ENCODE measurements at regions not wholly inside any gene's neighbourhood (a gene's known extent, or its start where the extent isn't known, plus 50 kb on each side); places are given as distances from the start of the nearest gene placed in this dataset.

DNA sequence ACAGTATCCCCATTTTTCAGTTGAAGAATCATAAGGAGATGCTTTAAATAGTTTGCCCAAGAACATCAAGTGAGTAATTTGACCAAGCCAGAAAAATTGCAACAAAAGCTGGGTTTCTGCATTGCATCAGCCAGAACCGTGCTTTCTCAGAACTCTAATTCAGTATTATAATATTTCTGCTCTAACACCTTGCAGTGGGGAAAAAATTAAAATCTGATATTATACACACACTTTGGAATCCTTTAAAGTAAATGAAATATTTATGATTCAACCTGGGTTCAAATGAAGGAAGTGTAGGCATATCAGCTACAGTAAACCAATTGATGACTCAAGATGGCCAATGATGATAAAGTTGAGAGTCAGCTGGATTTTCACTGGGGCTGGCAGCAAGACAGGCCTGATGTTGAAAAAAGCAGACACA lies 387.6 kb upstream of the ZFP42 start:
- WGBS (ENCODE audit: extremely low coverage, insufficient read length, low lambda C conversion rate): no CpG with 5 or more reads among the region's 1 CpG
- Histone ChIP-seq H3K4me1 (ENCODE audit: insufficient read depth, low read length) (no peaks in the 10 kb centered on the region; the same call in 1 of the 2 replicates), H2AK5ac (ENCODE audit: insufficient read length, low read length) (no peak overlapping the region), H3K14ac (ENCODE audit: insufficient read depth, low read length) (no peak overlapping the region), H2AFZ (ENCODE audit: low read length) (no peak overlapping the region), H3T11ph (ENCODE audit: low read length) (no peak overlapping the region), H4K5ac (ENCODE audit: insufficient read length, low read depth, low read length) (no peak overlapping the region), H4K8ac (replicated peaks; ENCODE audit: insufficient read length, low read depth, low read length) (no peak overlapping the region), H2BK15ac (ENCODE audit: low read depth, low read length) (no peak overlapping the region), H3K27me3 (ENCODE audit: insufficient read depth, low read length) (no peaks in the 10 kb centered on the region), H3K9ac (ENCODE audit: extremely low read depth, insufficient read length, low read length) (no peak overlapping the region), H2BK12ac (ENCODE audit: insufficient read length, low read depth, low read length) (no peak overlapping the region), H3K27ac (ENCODE audit: insufficient read length, low read depth, low read length) (no peak overlapping the region), H3K23ac (ENCODE audit: insufficient read length, low read depth, low read length) (no peak overlapping the region), H3K9me3 (ENCODE audit: control insufficient read depth, low read depth, low read length) (no peaks in the 10 kb centered on the region), H4K20me1 (ENCODE audit: control insufficient read depth, insufficient read depth, insufficient read length) (no peaks in the 10 kb centered on the region), H2BK120ac (ENCODE audit: low read depth, low read length, poor library complexity, severe bottlenecking) (no peak overlapping the region), H2BK20ac (ENCODE audit: low read depth, low read length, poor library complexity, severe bottlenecking) (no peak overlapping the region), H2BK5ac (ENCODE audit: insufficient read length, low read length) (no peak overlapping the region), H3K56ac (ENCODE audit: insufficient read length, low read depth, low read length) (no peak overlapping the region), H4K91ac (ENCODE audit: insufficient read length, low read depth, low read length) (no peak overlapping the region), H3K79me2 (ENCODE audit: insufficient read depth, low read length) (no peaks in the 10 kb centered on the region), H3K23me2 (ENCODE audit: insufficient read length, low read depth, low read length, poor library complexity, severe bottlenecking) (no peaks in the 10 kb centered on the region), H3K4ac (ENCODE audit: low read depth, low read length) (no peak overlapping the region), H3K18ac (ENCODE audit: insufficient read length, low read depth, low read length) (no peak overlapping the region), H3K4me2 (ENCODE audit: insufficient read depth, insufficient read length, low read length) (no peak overlapping the region), H3K79me1 (ENCODE audit: insufficient read depth, low read depth, low read length, poor library complexity, severe bottlenecking) (no peaks in the 10 kb centered on the region)
- Mint-ChIP-seq H3K4me1 (peaks cover 9 to 20% of the 10 kb centered on the region in 2 experiments), H3K27ac (no peak overlapping the region; a peak in 1 of 7 replicates), H3K27me3 (ENCODE audit: low read depth) (no peaks in the 10 kb centered on the region; the same call in 1 of the 2 replicates), H3K9me3 (peaks cover 0 to 4% of the 10 kb centered on the region in 2 experiments; a peak in 3 of 5 replicates), H3K36me3 (ENCODE audit: insufficient read depth in 1 of 3, low read depth in 3 of 3) (no peaks in the 10 kb centered on the region), H3K4me3 (no peak overlapping the region)
- DNase-seq: no peak
- TF ChIP-seq, protein P1, sequence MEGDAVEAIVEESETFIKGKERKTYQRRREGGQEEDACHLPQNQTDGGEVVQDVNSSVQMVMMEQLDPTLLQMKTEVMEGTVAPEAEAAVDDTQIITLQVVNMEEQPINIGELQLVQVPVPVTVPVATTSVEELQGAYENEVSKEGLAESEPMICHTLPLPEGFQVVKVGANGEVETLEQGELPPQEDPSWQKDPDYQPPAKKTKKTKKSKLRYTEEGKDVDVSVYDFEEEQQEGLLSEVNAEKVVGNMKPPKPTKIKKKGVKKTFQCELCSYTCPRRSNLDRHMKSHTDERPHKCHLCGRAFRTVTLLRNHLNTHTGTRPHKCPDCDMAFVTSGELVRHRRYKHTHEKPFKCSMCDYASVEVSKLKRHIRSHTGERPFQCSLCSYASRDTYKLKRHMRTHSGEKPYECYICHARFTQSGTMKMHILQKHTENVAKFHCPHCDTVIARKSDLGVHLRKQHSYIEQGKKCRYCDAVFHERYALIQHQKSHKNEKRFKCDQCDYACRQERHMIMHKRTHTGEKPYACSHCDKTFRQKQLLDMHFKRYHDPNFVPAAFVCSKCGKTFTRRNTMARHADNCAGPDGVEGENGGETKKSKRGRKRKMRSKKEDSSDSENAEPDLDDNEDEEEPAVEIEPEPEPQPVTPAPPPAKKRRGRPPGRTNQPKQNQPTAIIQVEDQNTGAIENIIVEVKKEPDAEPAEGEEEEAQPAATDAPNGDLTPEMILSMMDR (conservative IDR thresholded peaks at IDR 0.05): no peak
